HFFc6 (cell line): ENCODE measurements at regions not wholly inside any gene's neighbourhood (a gene's known extent, or its start where the extent isn't known, plus 50 kb on each side); places are given as distances from the start of the nearest gene placed in this dataset.

Experiments used
- DNase-seq: peaks from one replicate; pipeline ENCODE4 v3.0.0-alpha.2; 2018
- H3K27ac Mint-ChIP-seq: 2 replicates; pipeline ENCODE4 v1.8.0; 2020; ENCODE audit warnings: mild to moderate bottlenecking, mixed read lengths
- H3K27me3 Mint-ChIP-seq: 2 replicates; pipeline ENCODE4 v1.8.0; 2021; ENCODE audit warnings: mild to moderate bottlenecking, moderate library complexity, mixed read lengths; ENCODE audit not compliant: insufficient read depth
- H3K36me3 Mint-ChIP-seq: 2 replicates; pipeline ENCODE4 v1.8.0; 2021; ENCODE audit warnings: low read depth, mixed read lengths
- H3K4me1 Mint-ChIP-seq: 2 replicates; pipeline ENCODE4 v1.8.0; 2020; ENCODE audit warnings: low read depth, mixed read lengths
- H3K4me3 Mint-ChIP-seq: 2 replicates; pipeline ENCODE4 v1.8.0; 2020; ENCODE audit warnings: mild to moderate bottlenecking, moderate library complexity, mixed read lengths
- H3K9me3 Mint-ChIP-seq: 2 replicates; pipeline ENCODE4 v1.8.0; 2020; ENCODE audit warnings: mild to moderate bottlenecking, mixed read lengths
- TF ChIP-seq, protein P1 (sequence below): fragments of 200-600 bp; sonication (generic); IDR thresholded peaks from 2 replicates; pipeline ENCODE4 v1.5.0; 2021; ENCODE audit warnings: antibody characterized with exemption, mild to moderate bottlenecking

- H3K4me1 Mint-ChIP-seq, result no peaks in the 10 kb centered on the region
- H3K27ac Mint-ChIP-seq, result no peak overlapping the region
- DNase-seq, result no peak
- no peak overlapping the region for H3K4me3 Mint-ChIP-seq
- TF ChIP-seq, protein P1, sequence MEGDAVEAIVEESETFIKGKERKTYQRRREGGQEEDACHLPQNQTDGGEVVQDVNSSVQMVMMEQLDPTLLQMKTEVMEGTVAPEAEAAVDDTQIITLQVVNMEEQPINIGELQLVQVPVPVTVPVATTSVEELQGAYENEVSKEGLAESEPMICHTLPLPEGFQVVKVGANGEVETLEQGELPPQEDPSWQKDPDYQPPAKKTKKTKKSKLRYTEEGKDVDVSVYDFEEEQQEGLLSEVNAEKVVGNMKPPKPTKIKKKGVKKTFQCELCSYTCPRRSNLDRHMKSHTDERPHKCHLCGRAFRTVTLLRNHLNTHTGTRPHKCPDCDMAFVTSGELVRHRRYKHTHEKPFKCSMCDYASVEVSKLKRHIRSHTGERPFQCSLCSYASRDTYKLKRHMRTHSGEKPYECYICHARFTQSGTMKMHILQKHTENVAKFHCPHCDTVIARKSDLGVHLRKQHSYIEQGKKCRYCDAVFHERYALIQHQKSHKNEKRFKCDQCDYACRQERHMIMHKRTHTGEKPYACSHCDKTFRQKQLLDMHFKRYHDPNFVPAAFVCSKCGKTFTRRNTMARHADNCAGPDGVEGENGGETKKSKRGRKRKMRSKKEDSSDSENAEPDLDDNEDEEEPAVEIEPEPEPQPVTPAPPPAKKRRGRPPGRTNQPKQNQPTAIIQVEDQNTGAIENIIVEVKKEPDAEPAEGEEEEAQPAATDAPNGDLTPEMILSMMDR, result no peak
- H3K9me3 Mint-ChIP-seq, result peaks cover 31% of the 10 kb centered on the region
- no peaks in the 10 kb centered on the region; the same call in none of the 2 replicates for H3K27me3 Mint-ChIP-seq
- no peaks in the 10 kb centered on the region for H3K36me3 Mint-ChIP-seq
These were observed 242.0 kb downstream of the PTGER3 start for GRCh38 chr1:70805641-70806040.

GRCh38 chr1:70807088-70807664 lies 240.4 kb downstream of the PTGER3 start:
- peaks cover 31% of the 10 kb centered on the region for H3K9me3 Mint-ChIP-seq
- no peaks in the 10 kb centered on the region; the same call in none of the 2 replicates for H3K27me3 Mint-ChIP-seq
- no peak for DNase-seq
- TF ChIP-seq, protein P1, result no peak
- no peak overlapping the region for H3K27ac Mint-ChIP-seq
- H3K36me3 Mint-ChIP-seq, result no peaks in the 10 kb centered on the region
- H3K4me1 Mint-ChIP-seq, result no peaks in the 10 kb centered on the region
- H3K4me3 Mint-ChIP-seq, result no peak overlapping the region

DNA sequence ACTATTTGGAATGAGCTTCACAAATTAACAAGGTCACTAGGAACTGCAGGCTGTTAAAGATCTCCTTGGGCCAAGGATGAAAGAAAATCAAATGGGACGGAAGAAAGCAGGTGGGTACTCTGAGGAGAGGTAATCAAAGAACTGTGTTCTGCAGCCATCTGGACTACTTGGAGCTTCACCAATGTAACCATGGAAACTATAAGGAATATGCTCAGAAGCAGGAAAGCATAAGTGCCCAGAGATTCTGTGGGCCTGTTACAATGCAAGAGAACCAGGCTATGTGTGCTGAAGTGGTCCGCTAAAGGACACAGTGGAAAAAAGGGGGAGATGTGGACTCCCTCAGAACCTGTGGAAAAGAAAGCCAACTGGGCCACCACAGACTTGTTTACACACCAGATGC lies 238.5 kb downstream of the PTGER3 start:
- Mint-ChIP-seq H3K9me3 (peaks cover 23% of the 10 kb centered on the region), H3K27ac (no peak overlapping the region), H3K27me3 (no peaks in the 10 kb centered on the region; the same call in none of the 2 replicates), H3K36me3 (no peaks in the 10 kb centered on the region), H3K4me3 (no peak overlapping the region), H3K4me1 (no peaks in the 10 kb centered on the region; the same call in 1 of the 2 replicates)
- no peak for DNase-seq
- TF ChIP-seq, protein P1, result no peak

DNA sequence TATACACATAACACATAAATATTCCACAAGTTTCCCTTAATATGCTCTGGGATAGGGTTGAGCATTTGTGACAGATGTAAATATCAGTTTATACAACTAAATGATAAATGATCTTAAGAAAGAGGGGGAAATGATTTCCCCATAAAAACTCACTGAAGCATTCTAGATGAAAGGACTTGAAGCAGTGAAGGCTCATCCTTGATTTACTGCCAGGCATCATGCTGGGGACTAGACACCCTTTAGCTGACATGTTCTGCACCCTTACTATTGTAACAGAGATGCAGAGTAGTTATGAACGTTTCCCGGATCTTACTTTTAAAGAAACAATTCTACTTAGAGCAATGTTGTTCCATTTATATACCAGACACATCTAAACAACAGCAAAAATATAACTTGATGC lies 235.8 kb downstream of the PTGER3 start:
- TF ChIP-seq, protein P1, result no peak
- no peaks in the 10 kb centered on the region for H3K36me3 Mint-ChIP-seq
- H3K4me3 Mint-ChIP-seq, result no peak overlapping the region
- no peak for DNase-seq
- H3K9me3 Mint-ChIP-seq, result peaks cover 11% of the 10 kb centered on the region
- H3K27ac Mint-ChIP-seq, result no peak overlapping the region
- H3K4me1 Mint-ChIP-seq, result no peaks in the 10 kb centered on the region; the same call in 1 of the 2 replicates
- H3K27me3 Mint-ChIP-seq, result no peaks in the 10 kb centered on the region; the same call in none of the 2 replicates

GRCh38 chr1:70812442-70813109 lies 235.0 kb downstream of the PTGER3 start:
- TF ChIP-seq, protein P1, result no peak
- H3K27ac Mint-ChIP-seq, result no peak overlapping the region
- no peaks in the 10 kb centered on the region for H3K36me3 Mint-ChIP-seq
- peaks cover 9% of the 10 kb centered on the region for H3K9me3 Mint-ChIP-seq
- no peak overlapping the region for H3K4me3 Mint-ChIP-seq
- H3K4me1 Mint-ChIP-seq, result no peaks in the 10 kb centered on the region; the same call in 1 of the 2 replicates
- no peaks in the 10 kb centered on the region; the same call in none of the 2 replicates for H3K27me3 Mint-ChIP-seq
- no peak for DNase-seq
